ENCODE measurements at regions not wholly inside any gene's neighbourhood (a gene's known extent, or its start where the extent isn't known, plus 50 kb on each side); places are given as distances from the start of the nearest gene placed in this dataset.

- Histone ChIP-seq H3K27ac (ENCODE audit: extremely low read length, insufficient read depth, low read length) (no peak overlapping the region), H3K9me3 (ENCODE audit: low read length) (peaks cover 81% of the 10 kb centered on the region), H3K4me3 (replicated peaks in 1 of 3; ENCODE audit: insufficient read depth in 1 of 3, low read depth in 2 of 3, low read length in 3 of 3) (no peak overlapping the region), H3K9ac (ENCODE audit: insufficient read depth, low read depth, low read length) (no peak overlapping the region), H3K79me2 (ENCODE audit: insufficient read depth, low read length) (no peaks in the 10 kb centered on the region), H3K4me1 (ENCODE audit: insufficient read depth, low read length) (no peaks in the 10 kb centered on the region), H3K36me3 (replicated peaks in 1 of 2; ENCODE audit: control insufficient read depth in 1 of 2, insufficient read depth in 2 of 2, low read length in 2 of 2) (no peaks in the 10 kb centered on the region), H2AFZ (ENCODE audit: low read length) (no peak overlapping the region), H3K4me2 (ENCODE audit: low read depth, low read length) (no peak overlapping the region), H3K27me3 (ENCODE audit: control insufficient read depth in 1 of 2, insufficient read depth in 2 of 2, low read length in 2 of 2) (no peaks in the 10 kb centered on the region), H4K20me1 (ENCODE audit: insufficient read depth, low read length) (no peaks in the 10 kb centered on the region)
- in situ Hi-C loops (cut with HindIII; ENCODE audit: extremely low pct_ligation_motif_present, low pct_unique_long_range_greater_than_20kb) = no loop called here
- intact Hi-C loops (cut with micrococcal nuclease; ENCODE audit: unreplicated experiment) = no loop called here
- 5% methylated on average over 4 of the region's 4 CpGs for WGBS (ENCODE audit: low lambda C conversion rate)
- no peak for TF ChIP-seq HNRNPH1 (optimal IDR thresholded peaks at IDR 0.05; ENCODE audit: low read depth, low read length)
- no peak for TF ChIP-seq RXRB (CRISPR knock-in tag; IDR thresholded peaks at IDR 0.05; ENCODE audit: borderline replicate concordance)
- TF ChIP-seq HIC2 (CRISPR knock-in tag; IDR thresholded peaks at IDR 0.05; ENCODE audit: low read depth) = no peak
- no peak for TF ChIP-seq NCOR1 (IDR thresholded peaks at IDR 0.05; ENCODE audit: borderline replicate concordance, low read length)
- no peak for TF ChIP-seq RFX3 (CRISPR knock-in tag; IDR thresholded peaks at IDR 0.05)
- TF ChIP-seq MAFF (IDR thresholded peaks at IDR 0.05; ENCODE audit: low read depth, low read length) = no peak
- TF ChIP-seq ZFY (CRISPR knock-in tag; IDR thresholded peaks at IDR 0.05) = no peak
- no peak for TF ChIP-seq ZFP36L1 (CRISPR knock-in tag; IDR thresholded peaks at IDR 0.05)
- no peak for TF ChIP-seq ZNF124 (CRISPR knock-in tag; IDR thresholded peaks at IDR 0.05)
- no peak for TF ChIP-seq FOSL2 (CRISPR knock-in tag; IDR thresholded peaks at IDR 0.05)
- FAIRE-seq = no peak
- no TSS peak for BruUV-seq (replicated peaks)
- no peak for ATAC-seq
- DNase-seq (ENCODE audit: low spot score) = no peak
- ChIA-PET POLR2A (no interaction called here), CTCF (ENCODE audit: low intra/inter-chr PET ratio, low total read pairs) (no interaction called here)
Observed at GRCh38 chr1:238677567-238677966, 708.8 kb upstream of the CHRM3 start.
